Panc1 (cell line): ENCODE measurements at regions not wholly inside any gene's neighbourhood (a gene's known extent, or its start where the extent isn't known, plus 50 kb on each side); places are given as distances from the start of the nearest gene placed in this dataset.

Experiments
- CTCF ChIP-seq: fragments of 450-650 bp; IDR thresholded peaks from 2 replicates; pipeline ENCODE4 v1.5.1; 2017; ENCODE audit warnings: mild to moderate bottlenecking
- POLR2AphosphoS5 ChIP-seq: IDR thresholded peaks from 2 replicates; pipeline ENCODE4 v1.6.1; 2012; ENCODE audit warnings: mild to moderate bottlenecking, low read depth, low read length, moderate library complexity
- REST ChIP-seq, 2 experiments: IDR thresholded peaks; 2 replicates each; pipeline ENCODE4 v1.6.1; 2011 to 2012; ENCODE audit warnings: low read depth in 2 of 2, control low read depth in 1 of 2, low read length in 1 of 2, mild to moderate bottlenecking in 1 of 2, moderate library complexity in 1 of 2; ENCODE audit not compliant: insufficient read depth in 1 of 2
- SIN3A ChIP-seq: IDR thresholded peaks from 2 replicates; pipeline ENCODE4 v1.6.1; 2012; ENCODE audit warnings: low read depth, mild to moderate bottlenecking, low read length, moderate library complexity, borderline replicate concordance; ENCODE audit not compliant: insufficient read depth
- TCF7L2 ChIP-seq: IDR thresholded peaks from 2 replicates; pipeline ENCODE4 v1.6.1; 2011; ENCODE audit warnings: mild to moderate bottlenecking, low read depth, low read length, inconsistent platforms

- no peak for TF ChIP-seq CTCF
- TF ChIP-seq SIN3A = no peak
- TF ChIP-seq POLR2AphosphoS5 = no peak
- TF ChIP-seq REST (IDR thresholded peaks at IDR 0.05; ENCODE audit: insufficient read depth in 1 of 2, low read depth in 2 of 2, low read length in 1 of 2) = no peak
- TF ChIP-seq TCF7L2 = no peak
These were observed 979.7 kb upstream of the SLC10A2 start for GRCh38 chr13:104045907-104046306.
